Lower leg skin (tissue), 4 donors: ENCODE measurements at regions not wholly inside any gene's neighbourhood (a gene's known extent, or its start where the extent isn't known, plus 50 kb on each side); places are given as distances from the start of the nearest gene placed in this dataset.

ENCODE experiments used
- DNase-seq, 2 donors: peaks; one replicate each; pipeline ENCODE4 v3.0.0-alpha.2; 2019; ENCODE audit warnings: low spot score in 2 of 2
- H3K4me3 ChIP-seq: fragments of 200-600 bp; sonication (generic); 2 replicates; pipeline ENCODE4 v1.5.1; 2017; ENCODE audit warnings: mild to moderate bottlenecking, low read depth; ENCODE audit not compliant: poor library complexity, severe bottlenecking
- POLR2A ChIP-seq, 2 donors: fragments of 450-650 bp; IDR thresholded peaks; one replicate each; pipeline ENCODE4 v1.6.1; 2016 to 2017; ENCODE audit warnings: antibody characterized with exemption in 2 of 2, mild to moderate bottlenecking in 1 of 2, moderate library complexity in 1 of 2
- WGBS, 2 donors: methylation state at CpG; one replicate each; pipeline ENCODE4 v1.1.5; 2018; 5-methylcytosine and 5-hydroxymethylcytosine counted together
- intact Hi-C: fragments of 100-400 bp; cut with DNase I; formaldehyde crosslinking; loops from one replicate; pipeline ENCODE4 v1.15.0; 2023; ENCODE audit warnings: low total_unique reads
- TF ChIP-seq, protein P1 (sequence below), 3 donors: fragments of 450-650 bp; IDR thresholded peaks; one replicate each; pipeline ENCODE4 v1.5.1; 2016; ENCODE audit warnings: antibody characterized with exemption in 3 of 3, mild to moderate bottlenecking in 3 of 3, moderate library complexity in 2 of 3

DNA sequence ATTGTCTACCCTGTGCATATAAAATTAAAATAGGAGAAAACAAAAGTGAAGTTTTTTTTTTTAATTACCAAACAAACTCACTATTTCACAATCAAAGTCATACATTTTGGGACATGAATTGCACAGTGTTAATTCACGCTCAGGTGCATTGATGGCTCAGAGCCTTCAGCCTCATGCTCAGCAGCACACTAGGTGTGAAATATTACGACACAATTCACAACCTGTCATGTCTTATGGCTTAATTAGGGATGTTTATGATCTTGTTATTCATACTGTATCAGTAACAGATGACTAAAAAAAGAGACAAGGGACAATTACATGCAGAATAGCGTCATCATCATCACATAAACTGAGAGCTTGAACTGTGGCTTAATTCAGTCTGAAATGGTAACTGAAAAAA lies 2005.5 kb upstream of the PCDH20 start:
- intact Hi-C loops: no loop called here
- 57 to 62% methylated on average over 3 of the region's 3 CpGs for WGBS, 2 donors
- H3K4me3 ChIP-seq: no peak overlapping the region
- no peak for DNase-seq
- TF ChIP-seq POLR2A (IDR thresholded peaks at IDR 0.05): no peak
- TF ChIP-seq, protein P1, sequence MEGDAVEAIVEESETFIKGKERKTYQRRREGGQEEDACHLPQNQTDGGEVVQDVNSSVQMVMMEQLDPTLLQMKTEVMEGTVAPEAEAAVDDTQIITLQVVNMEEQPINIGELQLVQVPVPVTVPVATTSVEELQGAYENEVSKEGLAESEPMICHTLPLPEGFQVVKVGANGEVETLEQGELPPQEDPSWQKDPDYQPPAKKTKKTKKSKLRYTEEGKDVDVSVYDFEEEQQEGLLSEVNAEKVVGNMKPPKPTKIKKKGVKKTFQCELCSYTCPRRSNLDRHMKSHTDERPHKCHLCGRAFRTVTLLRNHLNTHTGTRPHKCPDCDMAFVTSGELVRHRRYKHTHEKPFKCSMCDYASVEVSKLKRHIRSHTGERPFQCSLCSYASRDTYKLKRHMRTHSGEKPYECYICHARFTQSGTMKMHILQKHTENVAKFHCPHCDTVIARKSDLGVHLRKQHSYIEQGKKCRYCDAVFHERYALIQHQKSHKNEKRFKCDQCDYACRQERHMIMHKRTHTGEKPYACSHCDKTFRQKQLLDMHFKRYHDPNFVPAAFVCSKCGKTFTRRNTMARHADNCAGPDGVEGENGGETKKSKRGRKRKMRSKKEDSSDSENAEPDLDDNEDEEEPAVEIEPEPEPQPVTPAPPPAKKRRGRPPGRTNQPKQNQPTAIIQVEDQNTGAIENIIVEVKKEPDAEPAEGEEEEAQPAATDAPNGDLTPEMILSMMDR (IDR thresholded peaks at IDR 0.05): no peak

DNA sequence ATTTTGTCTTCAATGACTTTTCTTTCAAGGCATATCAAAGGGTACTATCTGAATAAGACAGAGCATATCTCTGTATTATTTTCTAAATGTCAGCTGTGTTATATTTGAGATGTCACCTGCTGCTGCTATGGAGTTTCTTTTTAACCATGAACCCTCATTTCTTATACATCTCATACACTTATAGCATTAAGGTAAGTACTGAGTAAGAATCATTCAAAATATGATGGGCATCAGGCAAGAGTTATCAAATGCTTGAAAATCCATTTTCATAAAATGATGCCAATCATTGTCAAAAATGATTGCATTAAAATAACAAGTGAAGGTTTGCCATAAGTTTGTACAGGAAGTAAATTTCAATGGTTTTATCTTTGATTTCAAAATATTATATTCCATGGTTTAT lies 2005.0 kb upstream of the PCDH20 start:
- H3K4me3 ChIP-seq: no peak overlapping the region
- intact Hi-C loops: no loop called here

DNA sequence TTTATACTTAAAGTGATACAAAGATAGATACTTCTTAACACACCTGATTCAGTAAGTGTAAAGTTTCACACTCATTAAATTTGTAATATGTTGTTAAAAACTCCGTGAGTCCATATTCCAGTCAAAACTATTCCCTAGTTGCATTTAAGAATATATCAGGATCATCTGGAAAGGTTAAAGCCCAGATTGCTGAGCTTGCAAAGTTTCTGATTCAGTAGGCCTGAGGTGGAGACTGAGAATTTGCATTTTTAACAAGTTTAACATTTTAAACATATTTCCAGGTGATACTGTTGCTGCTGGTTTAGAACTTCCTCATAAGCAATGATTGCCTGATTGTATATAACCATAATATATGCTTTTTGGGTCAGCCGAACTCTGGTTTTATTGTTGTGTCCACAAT lies 1998.6 kb upstream of the PCDH20 start:
- intact Hi-C loops: no loop called here
- TF ChIP-seq, protein P1 (IDR thresholded peaks at IDR 0.05): no peak
- no peak for TF ChIP-seq POLR2A (IDR thresholded peaks at IDR 0.05)
- H3K4me3 ChIP-seq: no peak overlapping the region
- 44 to 95% methylated on average over 2 of the region's 2 CpGs for WGBS, 2 donors
- no peak for DNase-seq

More for the DNA sequence above, 2005.0 kb upstream of the PCDH20 start:
- TF ChIP-seq, protein P1 (IDR thresholded peaks at IDR 0.05): no peak
- no peak for TF ChIP-seq POLR2A (IDR thresholded peaks at IDR 0.05)
- no peak for DNase-seq

DNA sequence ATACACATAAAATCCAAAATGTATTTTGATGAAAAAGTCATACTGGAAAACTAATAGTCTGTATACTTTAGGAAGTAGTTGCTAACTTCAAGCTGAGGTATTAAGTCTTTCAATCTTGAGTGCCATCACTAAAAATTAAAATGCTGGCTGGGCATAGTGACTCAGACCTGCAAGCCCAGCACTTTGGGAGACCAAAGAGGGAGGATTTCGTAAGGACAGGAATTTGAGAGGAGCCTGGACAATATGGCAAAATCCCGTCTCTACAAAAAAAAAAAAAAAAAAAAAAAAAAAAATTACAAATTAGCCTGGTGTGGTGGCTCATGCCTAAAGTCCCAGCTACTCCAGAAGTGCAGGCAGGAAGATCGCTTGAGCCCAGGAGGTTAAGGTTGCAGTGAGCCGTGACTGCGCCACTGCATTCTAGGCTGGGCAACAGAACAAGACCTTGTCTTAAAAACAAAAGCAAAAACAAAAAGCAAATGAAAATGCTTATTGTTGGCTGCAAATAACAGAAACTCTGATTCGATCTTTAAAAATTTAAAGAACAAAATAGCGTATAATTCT lies 1994.2 kb upstream of the PCDH20 start:
- 48 to 50% methylated on average over 7 of the region's 7 CpGs for WGBS, 2 donors
- intact Hi-C loops: no loop called here

DNA sequence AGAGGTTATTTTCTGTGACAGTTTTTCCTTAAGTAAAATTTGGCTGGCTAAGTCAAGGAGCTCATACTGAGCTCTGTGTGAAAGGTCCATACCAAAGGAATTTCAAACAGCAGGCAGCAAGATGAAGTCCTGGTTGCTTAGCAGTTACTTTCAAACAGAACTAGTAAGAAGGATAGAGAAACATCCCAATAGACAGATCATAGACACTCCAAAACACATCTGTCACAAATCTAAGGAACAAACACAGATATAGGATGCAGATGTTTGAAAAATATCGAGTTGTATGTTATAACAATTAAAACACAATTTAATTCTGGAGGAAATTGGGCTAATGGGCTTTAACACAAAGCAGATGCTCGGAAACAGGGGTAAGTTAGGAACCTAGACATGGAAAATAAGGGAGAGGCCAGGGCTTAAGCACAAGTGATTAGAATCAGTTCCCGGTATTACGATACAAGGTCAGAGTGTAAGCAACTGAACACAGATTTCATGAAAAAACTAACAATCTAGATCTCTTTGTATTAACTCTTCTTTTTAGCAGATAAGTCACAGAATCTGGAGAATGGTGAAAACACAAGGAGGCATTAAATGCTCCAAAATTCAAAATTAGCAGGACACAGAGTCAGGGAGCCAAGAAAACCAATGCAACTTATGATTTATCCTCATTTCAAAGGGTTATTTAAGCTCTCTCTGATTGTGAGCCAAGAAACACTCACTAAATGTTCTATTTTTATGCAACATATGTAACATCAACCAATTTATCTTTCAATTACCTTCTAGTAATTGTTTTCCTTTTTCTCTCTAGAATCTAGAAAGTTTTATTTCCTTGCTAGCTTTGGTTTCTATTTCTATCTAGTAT lies 1992.9 kb upstream of the PCDH20 start:
- no peak overlapping the region for H3K4me3 ChIP-seq
- 27 to 44% methylated on average over 4 of the region's 4 CpGs for WGBS, 2 donors
- TF ChIP-seq, protein P1 (IDR thresholded peaks at IDR 0.05): no peak
- no peak for TF ChIP-seq POLR2A (IDR thresholded peaks at IDR 0.05)
- intact Hi-C loops: no loop called here
- no peak for DNase-seq

More for the DNA sequence above, 1994.2 kb upstream of the PCDH20 start:
- TF ChIP-seq, protein P1 (IDR thresholded peaks at IDR 0.05): no peak
- TF ChIP-seq POLR2A (IDR thresholded peaks at IDR 0.05): no peak
- DNase-seq: no peak
- no peak overlapping the region for H3K4me3 ChIP-seq
